Mesenchymal stem cell (in vitro differentiated cells and primary cell): ENCODE measurements at regions not wholly inside any gene's neighbourhood (a gene's known extent, or its start where the extent isn't known, plus 50 kb on each side); places are given as distances from the start of the nearest gene placed in this dataset.

ENCODE experiments used
- DNase-seq: peaks from one replicate; pipeline ENCODE4 v3.0.0-alpha.2; 2013
- H2AFZ ChIP-seq: one replicate; pipeline ENCODE4 v1.6.1; 2013; ENCODE audit warnings: low read depth, mild to moderate bottlenecking, control low read depth, inconsistent platforms, low read length, moderate library complexity
- H2AK5ac ChIP-seq: 2 replicates; pipeline ENCODE4 v1.6.1; 2013; ENCODE audit warnings: low read length, moderate library complexity, mild to moderate bottlenecking, inconsistent platforms; ENCODE audit not compliant: severe bottlenecking
- H2BK120ac ChIP-seq: one replicate; pipeline ENCODE4 v1.6.1; 2013; ENCODE audit warnings: low read depth, mild to moderate bottlenecking, inconsistent platforms, low read length, moderate library complexity
- H2BK12ac ChIP-seq, 2 experiments: one replicate each; pipeline ENCODE4 v1.6.1; 2013; ENCODE audit warnings: inconsistent platforms in 2 of 2, low read length in 2 of 2, mild to moderate bottlenecking in 2 of 2, moderate library complexity in 2 of 2, control low read depth in 1 of 2
- H2BK15ac ChIP-seq: one replicate; pipeline ENCODE4 v1.6.1; 2013; ENCODE audit warnings: mild to moderate bottlenecking, low read depth, inconsistent platforms; ENCODE audit not compliant: poor library complexity, severe bottlenecking
- H2BK5ac ChIP-seq: 2 replicates; pipeline ENCODE4 v1.6.1; 2013; ENCODE audit warnings: low read depth, mild to moderate bottlenecking, low read length, control low read depth, inconsistent platforms; ENCODE audit not compliant: poor library complexity, severe bottlenecking
- H3K14ac ChIP-seq, 2 experiments: one replicate each; pipeline ENCODE4 v1.6.1; 2013; ENCODE audit warnings: inconsistent platforms in 2 of 2, low read length in 2 of 2, control low read depth in 1 of 2, mild to moderate bottlenecking in 1 of 2, moderate library complexity in 1 of 2
- H3K18ac ChIP-seq, 2 experiments: one replicate each; pipeline ENCODE4 v1.6.1; 2013; ENCODE audit warnings: inconsistent platforms in 2 of 2, low read length in 2 of 2, control low read depth in 1 of 2, low read depth in 1 of 2, mild to moderate bottlenecking in 1 of 2
- H3K23ac ChIP-seq, 2 experiments: one replicate each; pipeline ENCODE4 v1.6.1; 2013; ENCODE audit warnings: inconsistent platforms in 2 of 2, low read length in 2 of 2, mild to moderate bottlenecking in 2 of 2, moderate library complexity in 2 of 2, control low read depth in 1 of 2
- H3K27ac ChIP-seq: 2 replicates; pipeline ENCODE4 v1.5.1; 2013; ENCODE audit warnings: mild to moderate bottlenecking, moderate library complexity, low read length, control low read depth, inconsistent platforms; ENCODE audit not compliant: poor library complexity, severe bottlenecking
- H3K27me3 ChIP-seq, 2 experiments: 2 replicates each; pipeline versions ENCODE4 v1.6.1 to v1.7.0; 2013; ENCODE audit warnings: low read length in 2 of 2, mild to moderate bottlenecking in 2 of 2, moderate library complexity in 2 of 2, control low read depth in 1 of 2, inconsistent platforms in 1 of 2; ENCODE audit not compliant: control insufficient read depth in 1 of 2, insufficient read depth in 1 of 2
- H3K36me3 ChIP-seq, 2 experiments: 2 replicates each; pipeline versions ENCODE4 v1.6.1 to v1.7.0; 2013; ENCODE audit warnings: low read length in 2 of 2, control low read depth in 1 of 2, inconsistent platforms in 1 of 2, low read depth in 1 of 2, mild to moderate bottlenecking in 1 of 2; ENCODE audit not compliant: insufficient read depth in 2 of 2, control insufficient read depth in 1 of 2
- H3K4ac ChIP-seq, 2 experiments: one replicate each; pipeline ENCODE4 v1.6.1; 2013; ENCODE audit warnings: inconsistent platforms in 2 of 2, low read length in 2 of 2, mild to moderate bottlenecking in 2 of 2, moderate library complexity in 2 of 2, control low read depth in 1 of 2, low read depth in 1 of 2
- H3K4me1 ChIP-seq: 2 replicates; pipeline ENCODE4 v1.6.1; 2013; ENCODE audit warnings: low read depth, low read length, control low read depth; ENCODE audit not compliant: control insufficient read depth, insufficient read depth
- H3K4me2 ChIP-seq: 2 replicates; pipeline ENCODE4 v1.6.1; 2013; ENCODE audit warnings: low read length, mild to moderate bottlenecking, inconsistent platforms; ENCODE audit not compliant: poor library complexity, severe bottlenecking
- H3K4me3 ChIP-seq, 2 experiments: 2 replicates each; pipeline versions ENCODE4 v1.5.1 to v1.7.0; 2013; ENCODE audit warnings: low read length in 2 of 2, mild to moderate bottlenecking in 2 of 2, control low read depth in 1 of 2, low read depth in 1 of 2; ENCODE audit not compliant: insufficient read depth in 1 of 2
- H3K79me1 ChIP-seq: replicated peaks from 2 replicates; pipeline ENCODE4 v1.6.1; 2013; ENCODE audit warnings: mild to moderate bottlenecking, control low read depth, low read length, inconsistent platforms; ENCODE audit not compliant: poor library complexity, severe bottlenecking
- H3K9ac ChIP-seq: 2 replicates; pipeline ENCODE4 v1.7.0; 2013; ENCODE audit warnings: mild to moderate bottlenecking, low read length, moderate library complexity
- H3K9me3 ChIP-seq: 2 replicates; pipeline ENCODE4 v1.7.0; 2013; ENCODE audit warnings: mild to moderate bottlenecking, low read length; ENCODE audit not compliant: control insufficient read depth
- H4K8ac ChIP-seq: one replicate; pipeline ENCODE4 v1.6.1; 2013; ENCODE audit warnings: inconsistent platforms, mild to moderate bottlenecking, low read length, moderate library complexity
- H4K91ac ChIP-seq: one replicate; pipeline ENCODE4 v1.6.1; 2013; ENCODE audit warnings: mild to moderate bottlenecking, low read length, inconsistent platforms
- WGBS: methylation state at CpG from one replicate; pipeline ENCODE4 v1.1.7; 2013; ENCODE audit warnings: mixed read lengths; 5-methylcytosine and 5-hydroxymethylcytosine counted together

- no peaks in the 10 kb centered on the region for H3K27me3 ChIP-seq
- no peak overlapping the region for H3K4me2 ChIP-seq
- H3K9ac ChIP-seq: no peak overlapping the region
- H3K18ac ChIP-seq: no peak overlapping the region
- no peak overlapping the region for H2BK12ac ChIP-seq
- H3K79me1 ChIP-seq: no peaks in the 10 kb centered on the region
- no peak for DNase-seq
- no peak overlapping the region for H3K4me3 ChIP-seq
- peaks cover 28% of the 10 kb centered on the region for H3K9me3 ChIP-seq
- H2AK5ac ChIP-seq: no peak overlapping the region
- no peaks in the 10 kb centered on the region for H3K36me3 ChIP-seq
- H4K91ac ChIP-seq: no peak overlapping the region
- H4K8ac ChIP-seq: no peak overlapping the region
- H3K14ac ChIP-seq: no peak overlapping the region
- H3K23ac ChIP-seq: no peak overlapping the region
- WGBS: 50% methylated on average over 1 of the region's 1 CpG
- no peak overlapping the region for H2AFZ ChIP-seq
- no peak overlapping the region for H2BK5ac ChIP-seq
- H3K4me1 ChIP-seq: no peaks in the 10 kb centered on the region
- H2BK120ac ChIP-seq: no peak overlapping the region
- H2BK15ac ChIP-seq: no peak overlapping the region
- H3K4ac ChIP-seq: no peak overlapping the region
- H3K27ac ChIP-seq: no peak overlapping the region
Observed at GRCh38 chr10:59499460-59499859, 137.1 kb upstream of the FAM13C start.

DNA sequence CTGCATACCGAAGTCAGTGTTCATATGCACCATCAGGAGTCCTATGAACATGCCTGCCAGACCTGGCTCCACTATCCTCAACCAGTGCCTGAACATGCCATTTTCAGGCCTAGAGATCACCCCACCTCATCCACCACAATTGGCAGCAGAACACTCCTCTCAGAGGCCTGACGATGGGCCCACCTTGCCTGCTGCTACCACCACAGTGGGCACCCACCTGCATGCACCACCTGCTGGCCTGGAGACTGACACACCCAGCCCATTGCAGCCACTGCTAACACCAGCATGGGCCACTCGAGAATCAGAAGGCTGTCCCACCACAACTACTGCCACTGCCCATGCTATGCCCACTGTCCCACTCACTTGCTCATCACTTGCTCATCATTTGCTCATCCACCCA is 130.7 kb upstream of the FAM13C start:
- no peak for DNase-seq

DNA sequence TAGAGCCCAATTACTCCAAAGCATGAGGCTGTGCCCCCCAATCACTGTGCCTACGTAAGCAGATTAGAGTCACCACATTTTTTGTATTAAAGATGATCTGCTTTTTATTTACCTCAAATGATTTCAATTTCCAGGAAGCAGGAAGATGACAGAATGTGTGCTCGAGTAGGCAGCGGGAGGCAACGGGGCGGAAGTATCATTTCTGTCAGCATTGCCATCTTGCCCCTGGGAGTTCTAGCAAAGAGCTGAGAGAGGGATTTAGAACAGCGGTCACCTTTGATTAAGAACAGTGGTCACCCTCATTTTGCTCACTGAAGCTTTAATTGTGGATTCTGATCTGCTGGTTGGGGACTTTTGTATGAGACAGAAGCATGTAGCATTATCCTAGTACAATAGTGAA is 117.1 kb upstream of the FAM13C start:
- Histone ChIP-seq H4K91ac (no peak overlapping the region), H3K23ac (no peak overlapping the region), H2BK5ac (no peak overlapping the region), H3K14ac (no peak overlapping the region), H3K4me3 (no peak overlapping the region), H2BK12ac (no peak overlapping the region), H3K79me1 (no peaks in the 10 kb centered on the region), H3K4me2 (no peak overlapping the region), H3K9me3 (no peaks in the 10 kb centered on the region), H4K8ac (no peak overlapping the region), H2AK5ac (no peak overlapping the region), H3K18ac (no peak overlapping the region), H3K36me3 (no peaks in the 10 kb centered on the region), H3K4ac (no peak overlapping the region), H2AFZ (no peak overlapping the region), H3K9ac (no peak overlapping the region), H3K27me3 (peaks cover 0 to 8% of the 10 kb centered on the region in 2 experiments), H2BK15ac (no peak overlapping the region), H2BK120ac (no peak overlapping the region), H3K4me1 (no peaks in the 10 kb centered on the region), H3K27ac (no peak overlapping the region)
- WGBS: 93% methylated on average over 5 of the region's 6 CpGs
- DNase-seq: no peak

More for the DNA sequence above, 130.7 kb upstream of the FAM13C start:
- Histone ChIP-seq H3K4me3 (peak overlapping the region in 1 of 2 experiments; percentile 7), H3K9ac (no peak overlapping the region), H4K8ac (peak overlapping the region; percentile 4), H3K36me3 (no peaks in the 10 kb centered on the region), H3K9me3 (peaks cover 38% of the 10 kb centered on the region), H3K14ac (no peak overlapping the region), H2BK15ac (no peak overlapping the region), H3K4me2 (no peak overlapping the region), H3K18ac (no peak overlapping the region), H3K23ac (no peak overlapping the region), H2AK5ac (no peak overlapping the region), H2BK12ac (no peak overlapping the region), H2AFZ (no peak overlapping the region), H3K4ac (no peak overlapping the region), H3K27me3 (no peaks in the 10 kb centered on the region), H3K79me1 (no peaks in the 10 kb centered on the region), H2BK5ac (no peak overlapping the region), H2BK120ac (no peak overlapping the region), H4K91ac (peak overlapping the region; percentile 30), H3K4me1 (no peaks in the 10 kb centered on the region), H3K27ac (no peak overlapping the region)
- whole genome bisulfite sequencing: 83% methylated on average over 3 of the region's 3 CpGs

GRCh38 chr10:59470570-59470969 is 108.2 kb upstream of the FAM13C start:
- H3K79me1 ChIP-seq: no peaks in the 10 kb centered on the region
- H3K23ac ChIP-seq: no peak overlapping the region
- no peak overlapping the region for H4K91ac ChIP-seq
- H3K9me3 ChIP-seq: peaks cover 2% of the 10 kb centered on the region
- H2AK5ac ChIP-seq: no peak overlapping the region
- no peak overlapping the region for H3K4me2 ChIP-seq
- no peak overlapping the region for H2BK15ac ChIP-seq
- H3K18ac ChIP-seq: no peak overlapping the region
- no peaks in the 10 kb centered on the region for H3K27me3 ChIP-seq
- no peak overlapping the region for H3K27ac ChIP-seq
- H4K8ac ChIP-seq: no peak overlapping the region
- H2BK5ac ChIP-seq: no peak overlapping the region
- H3K36me3 ChIP-seq: no peaks in the 10 kb centered on the region
- WGBS: 77% methylated on average over 5 of the region's 5 CpGs
- H3K4ac ChIP-seq: no peak overlapping the region
- H2AFZ ChIP-seq: no peak overlapping the region
- no peak overlapping the region for H2BK12ac ChIP-seq
- no peaks in the 10 kb centered on the region for H3K4me1 ChIP-seq
- no peak for DNase-seq
- H3K4me3 ChIP-seq: no peak overlapping the region
- H3K9ac ChIP-seq: no peak overlapping the region
- no peak overlapping the region for H2BK120ac ChIP-seq
- H3K14ac ChIP-seq: no peak overlapping the region
